NOMO-1 treated with dmso at 0.1 percent for 144 hours (cell line): ENCODE measurements at regions not wholly inside any gene's neighbourhood (a gene's known extent, or its start where the extent isn't known, plus 50 kb on each side); places are given as distances from the start of the nearest gene placed in this dataset.

Experiments used
- DNase-seq: peaks from one replicate; lab custom pipeline; 2025; ENCODE audit not compliant: unreplicated experiment; lab: John Stamatoyannopoulos, UW

- no peak for DNase-seq
These were observed 107.4 kb downstream of the NCOR2 start for GRCh38 chr12:124459852-124460645.

- no peak for DNase-seq
These were observed 108.2 kb downstream of the NCOR2 start for GRCh38 chr12:124458992-124459851.

GRCh38 chr12:124458220-124458991 is 109.0 kb downstream of the NCOR2 start:
- DNase-seq: no peak

GRCh38 chr12:124457287-124458219 is 109.9 kb downstream of the NCOR2 start:
- DNase-seq: peak; percentile 91

- peak; percentile 7 for DNase-seq
These were observed 110.7 kb downstream of the NCOR2 start for GRCh38 chr12:124456652-124457152.

- DNase-seq: no peak
These were observed 111.2 kb downstream of the NCOR2 start for GRCh38 chr12:124456133-124456651.

GRCh38 chr12:124455336-124455735 is 112.1 kb downstream of the NCOR2 start:
- no peak for DNase-seq

- no peak for DNase-seq
These were observed 112.7 kb downstream of the NCOR2 start for GRCh38 chr12:124454735-124455134.

- no peak for DNase-seq
These were observed 113.1 kb downstream of the NCOR2 start for GRCh38 chr12:124454352-124454725.

GRCh38 chr12:124453419-124454351 is 113.7 kb downstream of the NCOR2 start:
- peak; percentile 94 for DNase-seq

- DNase-seq: no peak
These were observed 114.7 kb downstream of the NCOR2 start for GRCh38 chr12:124452576-124453331.

- no peak for DNase-seq
These were observed 115.7 kb downstream of the NCOR2 start for GRCh38 chr12:124451637-124452243.

- no peak for DNase-seq
These were observed 116.4 kb downstream of the NCOR2 start for GRCh38 chr12:124451016-124451415.

GRCh38 chr12:124450376-124450750 is 117.0 kb downstream of the NCOR2 start:
- no peak for DNase-seq

GRCh38 chr12:124449623-124450375 is 117.6 kb downstream of the NCOR2 start:
- DNase-seq: no peak

- DNase-seq: no peak
These were observed 118.3 kb downstream of the NCOR2 start for GRCh38 chr12:124448955-124449622.
